OCI-LY3 (cell line): ENCODE measurements at regions not wholly inside any gene's neighbourhood (a gene's known extent, or its start where the extent isn't known, plus 50 kb on each side); places are given as distances from the start of the nearest gene placed in this dataset.

Experiments used
- H2AFZ ChIP-seq: fragments of 200-600, 300-600 bp; shearing (Covaris generic); 2 replicates; pipeline ENCODE4 v1.6.0; 2014; ENCODE audit warnings: antibody characterized with exemption, low read depth, low read length
- H3K27ac ChIP-seq: fragments of 200-600, 300-600 bp; sonication (generic); 2 replicates; pipeline ENCODE4 v1.5.1; 2014; ENCODE audit warnings: mild to moderate bottlenecking, low read length, moderate library complexity, mixed read lengths
- H3K27me3 ChIP-seq: fragments of 200-600, 300-600 bp; sonication (generic); 2 replicates; pipeline ENCODE4 v1.6.1; 2014; ENCODE audit warnings: low read depth, low read length, mixed read lengths
- H3K36me3 ChIP-seq: fragments of 200-600, 300-600 bp; sonication (generic); replicated peaks from 2 replicates; pipeline ENCODE3; 2014; ENCODE audit warnings: low read depth, low read length, mixed read lengths
- H3K4me1 ChIP-seq: fragments of 300-600, 200-600 bp; sonication (generic); 2 replicates; pipeline ENCODE4 v1.6.1; 2014; ENCODE audit warnings: low read length, mixed read lengths
- H3K4me2 ChIP-seq: fragments of 200-600, 300-600 bp; sonication (generic); 2 replicates; pipeline ENCODE4 v1.6.1; 2014; ENCODE audit warnings: low read length, mixed read lengths
- H3K4me3 ChIP-seq: fragments of 300-600, 200-600 bp; sonication (generic); 2 replicates; pipeline ENCODE4 v1.5.1; 2014; ENCODE audit warnings: antibody characterized with exemption, mild to moderate bottlenecking, low read length, moderate library complexity
- H3K79me2 ChIP-seq: fragments of 300-600, 200-600 bp; shearing (Covaris generic); 2 replicates; pipeline ENCODE4 v1.6.1; 2014; ENCODE audit warnings: mild to moderate bottlenecking, low read length, mixed read lengths
- H3K9ac ChIP-seq: fragments of 300-600, 200-600 bp; shearing (Covaris generic); 2 replicates; pipeline ENCODE4 v1.6.0; 2014; ENCODE audit warnings: mild to moderate bottlenecking, low read length, moderate library complexity
- H3K9me3 ChIP-seq: fragments of 200-600, 300-600 bp; shearing (Covaris generic); 2 replicates; pipeline ENCODE4 v1.6.1; 2014; ENCODE audit warnings: low read length, mixed read lengths; ENCODE audit not compliant: insufficient read depth
- H4K20me1 ChIP-seq: fragments of 200-600, 300-600 bp; sonication (generic); 2 replicates; pipeline ENCODE4 v1.6.1; 2016; ENCODE audit warnings: low read length, mixed read lengths; ENCODE audit not compliant: insufficient read depth
- CTCF ChIP-seq: fragments of 200-600, 300-600 bp; sonication (generic); IDR thresholded peaks from 2 replicates; pipeline ENCODE4 v1.5.1; 2014; ENCODE audit warnings: antibody characterized with exemption, low read length, low read depth
- EZH2phosphoT487 ChIP-seq: fragments of 200-600 bp; shearing (Covaris generic); IDR thresholded peaks from 2 replicates; pipeline ENCODE4 v1.6.1; 2018; ENCODE audit warnings: antibody characterized with exemption, mixed run types, low read depth

DNA sequence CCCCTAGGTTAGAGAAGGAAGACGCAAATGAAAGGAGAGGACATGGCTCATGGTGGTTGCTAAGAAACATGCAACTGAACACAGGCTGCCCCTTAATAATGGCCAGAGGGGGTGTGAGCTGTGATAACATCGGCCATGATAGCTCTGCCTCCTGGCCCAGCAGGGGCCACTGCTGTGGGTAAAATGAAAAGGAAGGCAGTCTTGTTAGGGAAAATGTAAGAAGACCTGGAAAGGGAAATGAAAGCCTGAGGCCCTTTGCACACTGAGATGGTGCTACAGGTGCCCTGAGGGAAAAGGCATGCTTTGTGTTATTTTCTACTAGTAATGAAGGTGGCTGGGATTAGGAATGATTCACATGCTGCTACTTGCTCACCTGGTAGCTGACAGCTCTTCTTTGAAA, 123.6 kb upstream of the MID1 start:
- no peak overlapping the region for H2AFZ ChIP-seq
- H3K9ac ChIP-seq: no peak overlapping the region
- H3K4me1 ChIP-seq: no peaks in the 10 kb centered on the region
- H3K4me3 ChIP-seq: no peak overlapping the region
- H3K27me3 ChIP-seq: no peaks in the 10 kb centered on the region
- no peaks in the 10 kb centered on the region for H3K36me3 ChIP-seq
- H3K79me2 ChIP-seq: no peaks in the 10 kb centered on the region
- no peaks in the 10 kb centered on the region for H3K9me3 ChIP-seq
- no peak for TF ChIP-seq EZH2phosphoT487
- no peak for TF ChIP-seq CTCF
- H3K27ac ChIP-seq: no peak overlapping the region
- no peak overlapping the region for H3K4me2 ChIP-seq
- no peaks in the 10 kb centered on the region for H4K20me1 ChIP-seq

DNA sequence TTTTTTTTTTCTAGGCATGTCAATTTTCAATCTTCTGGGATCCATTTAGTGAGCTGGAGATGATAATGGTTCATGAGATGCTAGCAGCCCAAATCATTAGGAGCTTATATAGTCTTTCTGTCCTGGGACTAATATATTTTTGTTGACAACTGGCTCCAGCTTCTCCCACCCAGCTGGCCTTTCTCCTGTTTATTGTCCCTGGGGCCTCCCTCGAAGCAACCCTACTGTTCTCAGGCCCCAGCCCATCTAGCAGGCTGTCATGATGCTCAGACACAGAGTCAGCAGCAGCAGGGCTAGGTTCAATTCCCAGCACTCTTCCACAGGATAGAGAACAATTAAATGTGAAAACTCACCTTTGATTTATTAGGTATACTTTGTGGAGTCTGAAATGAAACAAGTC, 127.6 kb upstream of the MID1 start:
- Histone ChIP-seq H3K9me3 (no peaks in the 10 kb centered on the region), H3K4me3 (no peak overlapping the region), H3K4me1 (no peaks in the 10 kb centered on the region), H3K27ac (no peak overlapping the region), H4K20me1 (no peaks in the 10 kb centered on the region), H2AFZ (no peak overlapping the region), H3K9ac (no peak overlapping the region), H3K79me2 (no peaks in the 10 kb centered on the region), H3K4me2 (no peak overlapping the region), H3K27me3 (no peaks in the 10 kb centered on the region), H3K36me3 (no peaks in the 10 kb centered on the region)
- no peak for TF ChIP-seq EZH2phosphoT487
- no peak for TF ChIP-seq CTCF

GRCh38 chrX:10749113-10749512, 128.7 kb upstream of the MID1 start:
- H2AFZ ChIP-seq: no peak overlapping the region
- no peaks in the 10 kb centered on the region for H3K36me3 ChIP-seq
- no peaks in the 10 kb centered on the region for H3K27me3 ChIP-seq
- H3K9me3 ChIP-seq: no peaks in the 10 kb centered on the region
- no peak overlapping the region for H3K27ac ChIP-seq
- H4K20me1 ChIP-seq: no peaks in the 10 kb centered on the region
- no peak overlapping the region for H3K4me2 ChIP-seq
- no peaks in the 10 kb centered on the region for H3K4me1 ChIP-seq
- TF ChIP-seq CTCF (no peak), EZH2phosphoT487 (no peak)
- H3K9ac ChIP-seq: no peak overlapping the region
- H3K4me3 ChIP-seq: no peak overlapping the region
- H3K79me2 ChIP-seq: no peaks in the 10 kb centered on the region

DNA sequence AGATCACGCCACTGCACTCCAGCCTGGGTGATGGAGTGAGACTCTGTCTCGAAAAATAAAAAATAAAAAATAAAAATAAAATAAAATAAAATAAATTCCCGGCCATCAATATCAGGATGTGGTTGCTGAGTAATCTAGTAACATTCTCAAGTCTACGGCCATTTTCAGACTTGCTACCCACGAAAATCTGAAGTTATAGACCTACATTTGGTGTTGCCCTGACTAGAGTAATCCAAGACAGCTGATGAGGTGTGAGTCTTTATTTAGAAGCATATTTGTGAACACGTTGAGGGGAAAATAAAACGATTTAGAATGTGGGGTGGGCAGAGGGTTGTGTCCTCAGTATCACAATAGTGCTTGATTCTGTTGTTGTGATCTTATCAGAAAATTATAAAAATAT, 130.2 kb upstream of the MID1 start:
- Histone ChIP-seq H3K4me3 (no peak overlapping the region), H3K9ac (no peak overlapping the region), H3K9me3 (no peaks in the 10 kb centered on the region), H3K27me3 (no peaks in the 10 kb centered on the region), H3K27ac (no peak overlapping the region), H3K4me1 (no peaks in the 10 kb centered on the region), H2AFZ (no peak overlapping the region), H3K4me2 (no peak overlapping the region), H4K20me1 (no peaks in the 10 kb centered on the region), H3K79me2 (no peaks in the 10 kb centered on the region), H3K36me3 (no peaks in the 10 kb centered on the region)
- TF ChIP-seq CTCF: no peak
- TF ChIP-seq EZH2phosphoT487: no peak
